ENCODE measurements at regions not wholly inside any gene's neighbourhood (a gene's known extent, or its start where the extent isn't known, plus 50 kb on each side); places are given as distances from the start of the nearest gene placed in this dataset.

DNA sequence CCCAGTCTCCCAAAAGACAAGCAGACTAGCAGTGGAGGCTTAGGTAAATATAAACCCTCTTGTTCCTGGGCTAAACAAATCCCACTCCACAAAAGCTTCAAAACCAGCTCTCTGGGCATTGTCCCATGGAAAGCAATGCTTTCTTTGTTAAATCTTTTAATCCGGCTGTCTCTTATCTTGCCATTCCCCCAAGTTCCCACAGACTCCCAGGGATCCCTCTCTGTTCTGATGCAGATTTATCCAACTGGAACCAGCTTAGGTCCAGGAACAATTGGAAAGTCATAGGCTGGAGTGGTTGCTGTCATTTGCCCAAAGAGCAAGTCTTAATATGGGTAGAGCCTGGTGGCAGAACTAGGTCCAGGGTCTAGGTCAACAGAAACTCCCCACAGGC is 110.1 kb upstream of the ATP1A1 start:
- DNase-seq (ENCODE audit: low read depth) = no peak

GRCh38 chr1:116265931-116266863 is 106.8 kb upstream of the ATP1A1 start:
- DNase-seq (ENCODE audit: low read depth) = no peak

DNA sequence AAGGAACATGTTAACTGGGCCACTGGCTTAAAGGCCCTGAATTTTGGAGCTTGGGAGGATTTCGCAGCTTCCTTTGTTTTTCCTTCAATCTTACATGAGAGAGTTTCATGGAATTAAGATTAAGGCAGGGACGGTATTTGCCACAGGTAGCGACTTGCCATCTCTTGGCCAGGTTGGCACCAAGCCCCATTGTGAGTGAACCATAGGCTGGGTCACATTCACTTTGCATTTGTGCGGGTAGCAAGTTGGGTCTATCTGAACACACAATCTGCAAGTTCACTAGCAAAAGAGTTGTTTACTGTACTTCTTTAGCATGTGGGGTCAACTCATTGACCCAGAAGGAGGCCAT is 106.2 kb upstream of the ATP1A1 start:
- DNase-seq (ENCODE audit: low read depth) = no peak

DNA sequence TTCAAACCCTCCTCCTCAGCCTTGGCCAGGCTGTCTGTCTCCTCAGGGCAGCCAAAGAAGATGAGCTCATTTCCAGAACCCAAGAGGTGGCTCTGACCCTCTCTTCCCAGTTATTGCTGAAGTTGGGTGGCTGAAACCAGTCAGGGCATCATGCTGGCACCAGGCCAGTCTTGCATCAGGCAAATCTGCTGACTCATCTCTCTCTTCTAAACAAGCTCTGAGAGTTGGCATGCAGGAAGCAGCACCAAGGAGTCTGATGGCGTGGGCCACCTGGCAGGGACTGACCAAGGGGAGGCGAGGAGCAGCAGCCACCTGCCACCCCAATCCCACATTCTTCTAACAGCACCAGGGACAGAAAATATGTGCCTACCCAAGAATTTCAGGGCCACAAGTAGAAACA is 104.8 kb upstream of the ATP1A1 start:
- DNase-seq (ENCODE audit: low read depth) = peak; percentile 45

GRCh38 chr1:116270316-116271057 is 102.6 kb upstream of the ATP1A1 start:
- no peak for DNase-seq (ENCODE audit: low read depth)

DNA sequence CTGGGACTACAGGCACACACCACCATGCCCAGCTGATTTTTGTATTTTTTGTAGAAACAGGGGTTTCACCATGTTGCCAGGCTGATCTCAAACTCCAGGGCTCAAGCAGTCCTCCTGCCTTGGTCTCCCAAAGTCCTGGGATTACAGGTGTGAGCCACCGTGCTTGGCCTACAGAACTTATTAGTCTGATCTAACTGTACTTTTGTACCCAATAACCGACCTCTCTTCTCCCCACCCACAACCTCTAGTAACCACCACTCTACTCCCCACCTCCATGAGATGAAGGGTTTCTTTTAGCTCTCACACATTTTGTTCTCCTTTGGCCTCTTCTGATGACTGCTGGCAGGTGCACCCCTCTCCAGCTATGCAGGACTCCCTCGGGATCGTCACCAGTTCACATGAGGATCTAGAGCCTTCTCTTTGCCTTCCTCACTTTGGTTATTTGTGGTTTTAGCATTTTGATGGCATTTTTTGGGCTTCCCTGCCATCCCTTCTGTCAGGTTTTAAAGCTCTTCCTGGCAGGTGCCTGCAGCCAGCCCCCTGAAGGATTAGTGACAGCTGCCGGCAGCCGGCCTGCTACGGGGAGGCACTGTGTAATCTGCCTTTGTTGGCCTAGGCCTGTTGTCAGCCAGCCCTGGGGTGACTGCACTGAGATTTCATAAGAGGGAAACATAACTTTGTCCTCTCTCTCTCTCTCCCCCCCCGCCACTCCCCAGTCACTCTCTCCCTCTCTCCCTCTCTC is 99.8 kb upstream of the ATP1A1 start:
- no peak for DNase-seq (ENCODE audit: low read depth)

DNA sequence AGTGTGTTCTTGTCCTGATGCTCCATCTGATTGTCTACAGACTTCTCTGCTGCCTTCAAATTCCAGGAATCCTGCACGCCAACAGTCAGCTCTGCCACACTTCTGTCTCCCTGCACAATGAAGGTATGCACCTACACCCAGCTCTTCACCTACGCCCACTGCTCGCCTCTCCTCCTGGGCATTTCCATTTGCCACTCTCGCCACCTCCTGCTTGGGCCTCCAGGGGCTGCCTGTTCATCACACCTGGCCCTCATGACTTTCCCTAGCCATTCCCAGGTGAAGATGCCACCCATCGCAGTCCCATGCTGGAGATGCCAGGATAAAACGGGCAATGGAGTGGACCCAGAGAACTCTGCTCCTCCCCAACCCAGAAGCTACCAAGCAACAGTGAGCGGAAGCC is 96.5 kb upstream of the ATP1A1 start:
- no peak for DNase-seq (ENCODE audit: low read depth)

- no peak for DNase-seq (ENCODE audit: low read depth)
Observed at GRCh38 chr1:116277840-116278540, 95.1 kb upstream of the ATP1A1 start.

- DNase-seq (ENCODE audit: low read depth) = no peak
Observed at GRCh38 chr1:116278541-116278866, 94.5 kb upstream of the ATP1A1 start.

GRCh38 chr1:116279715-116280114 is 93.3 kb upstream of the ATP1A1 start:
- DNase-seq (ENCODE audit: low read depth) = no peak

- no peak for DNase-seq (ENCODE audit: low read depth)
Observed at GRCh38 chr1:116284819-116285390, 88.1 kb upstream of the ATP1A1 start.

GRCh38 chr1:116286541-116286971 is 86.5 kb upstream of the ATP1A1 start:
- DNase-seq (ENCODE audit: low read depth) = peak; percentile 96

- DNase-seq (ENCODE audit: low read depth) = no peak
Observed at GRCh38 chr1:116287341-116288200, 85.5 kb upstream of the ATP1A1 start.

GRCh38 chr1:116288201-116288598 is 84.8 kb upstream of the ATP1A1 start:
- DNase-seq (ENCODE audit: low read depth) = no peak

DNA sequence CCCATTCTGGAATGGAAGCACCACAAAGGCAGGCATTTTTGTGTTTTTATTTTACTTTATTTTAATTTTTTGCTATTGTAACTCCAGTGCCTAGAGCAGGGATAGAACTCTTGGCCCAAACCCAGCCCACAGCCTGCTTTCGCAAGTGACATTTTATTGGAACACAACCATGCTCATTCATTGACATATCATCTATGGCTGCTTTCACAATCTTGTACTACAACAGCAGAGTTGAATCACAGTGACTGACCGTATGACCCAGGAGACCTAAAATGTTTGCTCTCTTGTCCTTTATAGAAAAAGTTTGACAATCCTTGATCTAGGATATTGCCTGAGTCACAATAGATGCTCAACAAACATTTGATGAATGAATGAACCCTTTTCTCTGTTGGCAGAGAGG is 83.9 kb upstream of the ATP1A1 start:
- DNase-seq (ENCODE audit: low read depth) = no peak

DNA sequence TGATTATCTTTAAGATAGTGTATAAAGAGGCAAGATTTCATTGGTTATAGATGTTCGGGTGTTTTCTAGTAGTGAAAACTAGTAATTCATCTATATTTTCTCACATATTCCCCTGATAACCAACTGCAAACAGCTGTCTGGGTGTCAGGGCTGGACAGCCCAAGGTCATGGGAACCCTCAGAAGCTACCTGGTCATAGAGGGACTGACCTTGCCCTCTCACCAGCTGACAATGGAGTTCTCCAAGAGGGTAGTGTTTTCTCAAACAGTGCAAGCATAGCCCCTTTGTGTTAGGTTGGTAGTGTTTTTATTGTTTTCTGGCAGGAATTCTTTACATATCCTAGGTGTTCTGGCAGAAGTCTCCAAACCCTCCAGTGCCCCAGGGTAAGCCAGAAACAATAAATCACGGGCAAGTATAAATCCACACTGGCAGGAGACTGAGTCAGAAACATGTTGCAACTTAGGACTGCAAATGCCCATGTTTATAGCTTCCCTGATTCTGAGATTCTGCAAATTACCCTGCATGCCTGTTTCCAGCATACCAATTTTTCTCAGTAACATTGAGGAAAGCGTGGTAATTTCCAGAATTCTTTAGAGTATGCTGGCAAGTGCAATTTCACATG is 82.8 kb upstream of the ATP1A1 start:
- peak; percentile 89 for DNase-seq (ENCODE audit: low read depth)

- no peak for DNase-seq (ENCODE audit: low read depth)
Observed at GRCh38 chr1:116291024-116291423, 82.0 kb upstream of the ATP1A1 start.

DNA sequence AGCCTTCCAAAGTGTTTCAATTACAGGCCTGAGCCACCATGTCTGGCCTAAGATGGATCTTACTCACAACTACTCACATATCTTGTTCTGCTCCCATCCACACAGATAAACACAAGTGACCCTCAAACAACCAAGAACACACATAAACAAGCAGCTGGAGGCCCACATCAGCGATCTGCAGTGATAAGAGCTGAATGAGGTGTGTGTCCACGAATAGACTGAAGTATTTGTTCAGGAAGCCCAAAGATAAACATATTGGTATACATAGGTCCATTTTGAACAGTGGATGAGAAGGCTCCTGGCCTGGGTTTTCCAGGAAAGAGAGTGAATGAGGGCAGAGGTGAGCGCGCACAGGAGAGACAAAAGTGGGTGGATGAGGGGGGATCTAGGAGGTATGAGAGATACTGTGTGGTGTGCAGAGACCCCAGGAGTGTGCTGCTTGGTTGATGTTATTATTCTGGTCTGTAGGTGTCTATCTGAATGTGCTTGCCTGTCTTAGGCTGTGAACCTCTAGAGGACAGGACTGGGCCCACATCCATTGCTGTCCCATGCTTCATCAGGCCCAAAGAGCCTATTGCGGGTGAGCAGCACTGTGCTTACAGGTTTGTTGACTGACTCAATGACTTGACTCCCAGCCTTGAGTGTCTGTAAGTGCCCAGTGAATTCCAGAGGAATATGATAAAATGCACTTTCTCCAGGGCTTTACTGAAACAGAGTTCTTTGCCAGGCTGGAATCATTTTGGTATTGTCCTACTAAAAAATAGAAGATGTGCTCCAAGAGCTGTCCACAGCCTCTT is 79.9 kb upstream of the ATP1A1 start:
- no peak for DNase-seq (ENCODE audit: low read depth)

- no peak for DNase-seq (ENCODE audit: low read depth)
Observed at GRCh38 chr1:116297495-116298212, 75.4 kb upstream of the ATP1A1 start.

Data from amniotic epithelial cell (primary cell).